T-cell (primary cell): ENCODE measurements at regions not wholly inside any gene's neighbourhood (a gene's known extent, or its start where the extent isn't known, plus 50 kb on each side); places are given as distances from the start of the nearest gene placed in this dataset.
"Not testable (repeated sequence)": the region's sequence is repeated elsewhere in the genome, so short reads cannot be mapped to it uniquely, and the experiment has no call there.

Experiments used
- ATAC-seq, 4 experiments: fragments of 200-7000 bp in 3 of 4; fragments of 150-1000 bp in 1 of 4; cut with Tn5 transposase; replicated peaks in 1 of 4; 1 replicate in 3 of 4; 2 replicates in 1 of 4; pipeline ENCODE4 v1.10.0; 2021; ENCODE audit warnings: moderate library complexity in 3 of 4, mild to moderate bottlenecking in 2 of 4, moderate number of reproducible peaks in 1 of 4
- CTCF ChIA-PET, 2 donors: fragments of 300-600 bp; sonication (Branson Sonifier 250); formaldehyde crosslinking; loops; one replicate each; lab custom pipeline; 2022; ENCODE audit warnings: antibody characterized with exemption in 2 of 2; lab: Charles Lee
- POLR2A ChIA-PET, 2 donors: fragments of 300-600 bp; sonication (Branson Sonifier 250); formaldehyde crosslinking; loops; one replicate each; lab custom pipeline; 2022; ENCODE audit warnings: antibody characterized with exemption in 2 of 2; lab: Charles Lee
- DNase-seq, 35 experiments: peaks; one replicate each; pipeline versions ENCODE4 v3.0.0 to v3.0.0-alpha.2; 2013 to 2023
- H3K27ac ChIP-seq: one replicate; pipeline ENCODE4 v1.5.1; 2013; ENCODE audit warnings: low read length
- H3K27me3 ChIP-seq, 2 experiments: replicated peaks in 1 of 2; 1 replicate in 1 of 2; 2 replicates in 1 of 2; pipeline versions ENCODE4 v1.6.1 to v1.7.0; 2013; ENCODE audit warnings: low read length in 1 of 2, mixed read lengths in 1 of 2; ENCODE audit not compliant: control insufficient read depth in 2 of 2, insufficient read depth in 2 of 2; ENCODE audit errors: extremely low read depth in 1 of 2
- H3K36me3 ChIP-seq, 2 donors: 1 replicate in 1 of 2; 2 replicates in 1 of 2; pipeline versions ENCODE4 v1.6.1 to v1.7.0; 2013; ENCODE audit warnings: low read length in 1 of 2; ENCODE audit not compliant: control insufficient read depth in 2 of 2, insufficient read depth in 1 of 2; ENCODE audit errors: extremely low read depth in 1 of 2
- H3K4me1 ChIP-seq, 2 experiments: 1 replicate in 1 of 2; 2 replicates in 1 of 2; pipeline versions ENCODE4 v1.6.1 to v1.7.0; 2013; ENCODE audit warnings: low read length in 2 of 2, mixed read lengths in 1 of 2; ENCODE audit not compliant: insufficient read depth in 2 of 2, control insufficient read depth in 1 of 2; ENCODE audit errors: extremely low read depth in 1 of 2
- H3K4me3 ChIP-seq, 2 donors: 1 replicate in 1 of 2; 2 replicates in 1 of 2; pipeline versions ENCODE4 v1.5.1 to v1.7.0; 2013; ENCODE audit warnings: mild to moderate bottlenecking in 2 of 2, low read length in 1 of 2, moderate library complexity in 1 of 2; ENCODE audit not compliant: control insufficient read depth in 1 of 2; ENCODE audit errors: extremely low read depth in 1 of 2
- H3K9me3 ChIP-seq: 2 replicates; pipeline ENCODE4 v1.7.0; 2013
- H3K27ac Mint-ChIP-seq, 2 donors: one replicate each; pipeline ENCODE4 v1.8.0; 2020 to 2021; ENCODE audit warnings: mild to moderate bottlenecking in 2 of 2, mixed read lengths in 2 of 2
- H3K27me3 Mint-ChIP-seq, 2 donors: one replicate each; pipeline ENCODE4 v1.8.0; 2021 to 2022; ENCODE audit warnings: mixed read lengths in 2 of 2
- H3K36me3 Mint-ChIP-seq: one replicate; pipeline ENCODE4 v1.8.0; 2021; ENCODE audit warnings: mixed read lengths
- H3K4me1 Mint-ChIP-seq, 3 donors: one replicate each; pipeline ENCODE4 v1.8.0; 2020 to 2022; ENCODE audit warnings: mixed read lengths in 3 of 3, mild to moderate bottlenecking in 1 of 3
- H3K4me3 Mint-ChIP-seq, 3 donors: one replicate each; pipeline ENCODE4 v1.8.0; 2020 to 2022; ENCODE audit warnings: mild to moderate bottlenecking in 3 of 3, mixed read lengths in 3 of 3, moderate library complexity in 3 of 3
- H3K9me3 Mint-ChIP-seq, 3 donors: one replicate each; pipeline ENCODE4 v1.8.0; 2020 to 2022; ENCODE audit warnings: mixed read lengths in 3 of 3
- WGBS: methylation state at CpG from one replicate; pipeline ENCODE4 v1.1.5; 2013; ENCODE audit warnings: missing lambda C conversion rate; ENCODE audit not compliant: insufficient coverage; 5-methylcytosine and 5-hydroxymethylcytosine counted together

DNA sequence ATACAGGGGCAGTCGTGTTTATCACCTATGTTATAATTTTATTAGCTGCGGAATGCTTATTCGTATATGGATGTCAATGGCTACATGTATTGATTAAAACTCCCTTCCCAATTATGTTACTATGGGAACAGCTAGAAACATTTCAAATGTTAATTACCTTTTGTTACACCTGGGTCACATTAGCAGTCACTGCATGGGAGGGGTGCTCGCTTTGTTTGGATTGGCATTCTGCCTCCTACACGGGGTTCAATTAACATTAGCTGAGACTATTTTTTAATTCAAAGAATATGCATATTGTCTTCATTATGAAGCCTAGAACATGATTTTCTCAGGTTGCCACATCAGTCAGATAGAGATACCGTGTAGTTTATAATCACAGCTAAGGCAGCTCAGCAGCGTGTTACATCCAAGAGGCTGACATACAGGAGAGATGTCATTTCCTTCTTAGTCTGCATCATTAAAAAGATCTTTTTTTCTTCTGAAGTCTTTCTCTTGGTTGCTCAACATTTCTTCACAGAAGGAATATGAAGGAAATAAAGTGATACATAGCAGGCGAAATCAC is 76.2 kb upstream of the RPS6KA2 start:
- DNase-seq, result no peak
- Mint-ChIP-seq H3K27me3 (peaks cover 6 to 18% of the 10 kb centered on the region in 2 donors), H3K36me3 (peaks cover 3% of the 10 kb centered on the region), H3K27ac (no peak overlapping the region), H3K4me1 (no peaks in the 10 kb centered on the region), H3K9me3 (no peaks in the 10 kb centered on the region), H3K4me3 (no peak overlapping the region)
- ATAC-seq, result no peak
- WGBS, result no CpG with 5 or more reads among the region's 8 CpGs
- no peaks in the 10 kb centered on the region for H3K9me3 ChIP-seq
- H3K4me1 ChIP-seq, result no peaks in the 10 kb centered on the region
- H3K36me3 ChIP-seq, result no peaks in the 10 kb centered on the region
- H3K27me3 ChIP-seq, result no peaks in the 10 kb centered on the region
- no peak overlapping the region for H3K4me3 ChIP-seq
- CTCF ChIA-PET, result no interaction called here
- H3K27ac ChIP-seq, result no peak overlapping the region
- POLR2A ChIA-PET, result interaction anchor here in 1 of 2 donors (0.6 kb wide), 2 partner anchors 75 to 521 kb away, joined by 3 read pairs; no protein-coding TSS in a partner anchor

DNA sequence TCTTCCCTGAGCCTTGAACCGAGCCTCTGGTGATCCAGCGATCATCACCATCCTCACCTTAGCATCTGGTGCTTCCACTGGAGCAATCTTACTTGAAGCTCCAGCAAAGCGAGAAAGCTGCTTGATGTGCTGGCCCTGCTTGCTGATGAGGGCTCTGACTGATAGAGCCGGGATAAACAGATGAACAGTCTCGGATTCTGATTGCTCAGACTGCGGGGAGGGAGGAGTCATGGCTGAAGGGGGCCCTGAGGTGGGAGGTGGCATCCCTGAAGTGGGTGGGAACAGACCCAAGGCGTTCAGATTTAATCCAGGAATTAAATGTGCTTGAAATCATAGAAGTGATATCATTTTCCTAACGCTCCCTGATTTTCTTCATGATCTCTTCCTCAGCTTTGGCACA is 74.4 kb upstream of the RPS6KA2 start:
- H3K4me1 Mint-ChIP-seq, H3K27ac ChIP-seq, ATAC-seq, H3K9me3 ChIP-seq, H3K36me3 ChIP-seq, CTCF ChIA-PET, H3K4me3 Mint-ChIP-seq, DNase-seq, H3K36me3 Mint-ChIP-seq, H3K4me1 ChIP-seq, H3K9me3 Mint-ChIP-seq, H3K4me3 ChIP-seq, POLR2A ChIA-PET, H3K27ac Mint-ChIP-seq, H3K27me3 ChIP-seq: not testable (repeated sequence)
- 98% methylated on average over 5 of the region's 8 CpGs for WGBS
- peaks cover 4 to 13% of the 10 kb centered on the region in 2 donors for H3K27me3 Mint-ChIP-seq

DNA sequence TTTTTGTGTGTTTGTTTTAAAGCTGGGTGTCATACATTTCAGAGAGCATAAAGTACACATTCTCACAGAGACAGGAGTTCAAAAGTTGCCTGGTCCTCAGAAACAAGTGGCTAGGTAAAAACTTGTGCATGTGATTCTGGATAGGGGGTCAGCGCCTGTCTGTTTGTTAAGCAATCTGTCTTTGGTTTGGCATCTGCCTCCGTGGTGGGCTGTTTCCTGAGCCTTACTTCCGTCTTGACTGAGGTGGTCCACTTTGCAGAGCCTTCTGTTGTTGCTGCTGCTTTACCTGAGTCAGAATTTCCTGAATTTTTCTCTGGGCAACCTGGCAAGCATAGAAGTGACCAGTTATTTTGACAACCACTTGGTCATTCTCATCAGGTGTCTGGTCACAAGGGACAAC is 73.8 kb upstream of the RPS6KA2 start:
- peaks cover 4 to 13% of the 10 kb centered on the region in 2 donors for H3K27me3 Mint-ChIP-seq
- WGBS, result 18% methylated on average over 3 of the region's 3 CpGs
- H3K4me1 ChIP-seq, H3K4me3 ChIP-seq, DNase-seq, H3K9me3 Mint-ChIP-seq, H3K27ac Mint-ChIP-seq, H3K36me3 ChIP-seq, H3K27me3 ChIP-seq, H3K4me1 Mint-ChIP-seq, H3K27ac ChIP-seq, H3K4me3 Mint-ChIP-seq, H3K36me3 Mint-ChIP-seq, ATAC-seq, CTCF ChIA-PET, H3K9me3 ChIP-seq: not testable (repeated sequence)
- POLR2A ChIA-PET, result interaction anchor here in 1 of 2 donors (0.6 kb wide), 1 partner anchor 286 kb away, joined by 3 read pairs; no protein-coding TSS in a partner anchor

- H3K27me3 Mint-ChIP-seq, result peaks cover 0 to 3% of the 10 kb centered on the region in 2 donors
- ATAC-seq (no peak), DNase-seq (no peak)
- no peaks in the 10 kb centered on the region for H3K9me3 ChIP-seq
- H3K4me3 ChIP-seq, result no peak overlapping the region
- no peak overlapping the region for H3K27ac Mint-ChIP-seq
- H3K4me1 ChIP-seq, result no peaks in the 10 kb centered on the region
- no peak overlapping the region for H3K27ac ChIP-seq
- H3K4me3 Mint-ChIP-seq, result no peak overlapping the region
- no peaks in the 10 kb centered on the region for H3K4me1 Mint-ChIP-seq
- ChIA-PET POLR2A (no interaction called here), CTCF (no interaction called here)
- H3K27me3 ChIP-seq, result peaks cover 0 to 10% of the 10 kb centered on the region in 2 experiments
- no peaks in the 10 kb centered on the region for H3K9me3 Mint-ChIP-seq
- H3K36me3 Mint-ChIP-seq, result peaks cover 3% of the 10 kb centered on the region
- no peaks in the 10 kb centered on the region for H3K36me3 ChIP-seq
- no CpG with 5 or more reads among the region's 4 CpGs for WGBS
Measured at GRCh38 chr6:166697113-166697512, 70.1 kb upstream of the RPS6KA2 start.

GRCh38 chr6:166693880-166694279 is 66.8 kb upstream of the RPS6KA2 start:
- Mint-ChIP-seq H3K27me3 (no peaks in the 10 kb centered on the region), H3K36me3 (no peaks in the 10 kb centered on the region), H3K27ac (no peak overlapping the region), H3K4me3 (no peak overlapping the region), H3K4me1 (no peaks in the 10 kb centered on the region), H3K9me3 (no peaks in the 10 kb centered on the region)
- ChIA-PET CTCF (no interaction called here), POLR2A (no interaction called here)
- Histone ChIP-seq H3K27ac (no peak overlapping the region), H3K27me3 (peaks cover 0 to 10% of the 10 kb centered on the region in 2 experiments), H3K4me3 (no peak overlapping the region), H3K9me3 (no peaks in the 10 kb centered on the region), H3K36me3 (no peaks in the 10 kb centered on the region), H3K4me1 (no peaks in the 10 kb centered on the region)
- DNase-seq, result no peak
- no peak for ATAC-seq
- 66% methylated on average over 5 of the region's 7 CpGs for WGBS

- Histone ChIP-seq H3K9me3 (no peaks in the 10 kb centered on the region), H3K4me1 (no peaks in the 10 kb centered on the region), H3K36me3 (no peaks in the 10 kb centered on the region), H3K27ac (no peak overlapping the region), H3K4me3 (no peak overlapping the region), H3K27me3 (peaks cover 0 to 15% of the 10 kb centered on the region in 2 experiments)
- POLR2A ChIA-PET, result no interaction called here
- no peak for DNase-seq
- Mint-ChIP-seq H3K4me1 (no peaks in the 10 kb centered on the region), H3K9me3 (no peaks in the 10 kb centered on the region), H3K27me3 (peaks cover 0 to under 1% of the 10 kb centered on the region in 2 donors), H3K27ac (no peak overlapping the region), H3K36me3 (no peaks in the 10 kb centered on the region), H3K4me3 (no peak overlapping the region)
- WGBS, result 89% methylated on average over 8 of the region's 12 CpGs
- CTCF ChIA-PET, result no interaction called here
- ATAC-seq, result no peak
Measured at GRCh38 chr6:166692723-166693302, 65.8 kb upstream of the RPS6KA2 start.
